ENCODE measurements at regions not wholly inside any gene's neighbourhood (a gene's known extent, or its start where the extent isn't known, plus 50 kb on each side); places are given as distances from the start of the nearest gene placed in this dataset.

DNA sequence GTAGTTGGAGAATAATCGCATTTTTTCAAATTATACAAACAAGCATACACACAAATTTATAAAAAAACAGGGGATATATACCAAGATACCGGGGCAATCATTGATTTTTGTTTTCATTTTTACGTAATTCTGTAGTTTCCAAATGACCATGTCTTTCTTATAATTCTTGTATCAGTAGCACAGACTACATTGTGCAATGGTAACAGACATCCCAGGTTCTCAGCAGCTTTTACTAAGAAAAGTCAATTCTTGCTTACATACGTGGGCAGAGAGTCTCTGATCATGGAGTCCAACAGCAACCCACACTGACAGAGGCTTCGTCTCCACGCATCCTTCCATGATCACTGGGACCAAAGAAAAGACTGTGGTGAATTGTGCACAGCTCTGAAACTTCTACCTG lies 441.3 kb downstream of the TBL1XR1 start:
- Histone ChIP-seq H3K27me3 (ENCODE audit: insufficient read depth, low read depth) (no peaks in the 10 kb centered on the region), H3K27ac (no peak overlapping the region), H2AFZ (ENCODE audit: low read depth) (no peak overlapping the region), H3K79me2 (ENCODE audit: insufficient read depth, low read depth) (no peaks in the 10 kb centered on the region), H3K4me2 (no peak overlapping the region), H3K36me3 (ENCODE audit: insufficient read depth) (no peaks in the 10 kb centered on the region), H4K20me1 (ENCODE audit: insufficient read depth) (no peaks in the 10 kb centered on the region), H3K4me1 (ENCODE audit: low read depth, poor library complexity, severe bottlenecking) (no peaks in the 10 kb centered on the region), H3K4me3 (IDR thresholded peaks at IDR 0.05; ENCODE audit: insufficient read depth, low read depth, low read length) (no peak overlapping the region), H3K9ac (no peak overlapping the region)
- TF ChIP-seq, protein P1, sequence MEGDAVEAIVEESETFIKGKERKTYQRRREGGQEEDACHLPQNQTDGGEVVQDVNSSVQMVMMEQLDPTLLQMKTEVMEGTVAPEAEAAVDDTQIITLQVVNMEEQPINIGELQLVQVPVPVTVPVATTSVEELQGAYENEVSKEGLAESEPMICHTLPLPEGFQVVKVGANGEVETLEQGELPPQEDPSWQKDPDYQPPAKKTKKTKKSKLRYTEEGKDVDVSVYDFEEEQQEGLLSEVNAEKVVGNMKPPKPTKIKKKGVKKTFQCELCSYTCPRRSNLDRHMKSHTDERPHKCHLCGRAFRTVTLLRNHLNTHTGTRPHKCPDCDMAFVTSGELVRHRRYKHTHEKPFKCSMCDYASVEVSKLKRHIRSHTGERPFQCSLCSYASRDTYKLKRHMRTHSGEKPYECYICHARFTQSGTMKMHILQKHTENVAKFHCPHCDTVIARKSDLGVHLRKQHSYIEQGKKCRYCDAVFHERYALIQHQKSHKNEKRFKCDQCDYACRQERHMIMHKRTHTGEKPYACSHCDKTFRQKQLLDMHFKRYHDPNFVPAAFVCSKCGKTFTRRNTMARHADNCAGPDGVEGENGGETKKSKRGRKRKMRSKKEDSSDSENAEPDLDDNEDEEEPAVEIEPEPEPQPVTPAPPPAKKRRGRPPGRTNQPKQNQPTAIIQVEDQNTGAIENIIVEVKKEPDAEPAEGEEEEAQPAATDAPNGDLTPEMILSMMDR (conservative IDR thresholded peaks at IDR 0.05; ENCODE audit: low read depth, low read length) = no peak

DNA sequence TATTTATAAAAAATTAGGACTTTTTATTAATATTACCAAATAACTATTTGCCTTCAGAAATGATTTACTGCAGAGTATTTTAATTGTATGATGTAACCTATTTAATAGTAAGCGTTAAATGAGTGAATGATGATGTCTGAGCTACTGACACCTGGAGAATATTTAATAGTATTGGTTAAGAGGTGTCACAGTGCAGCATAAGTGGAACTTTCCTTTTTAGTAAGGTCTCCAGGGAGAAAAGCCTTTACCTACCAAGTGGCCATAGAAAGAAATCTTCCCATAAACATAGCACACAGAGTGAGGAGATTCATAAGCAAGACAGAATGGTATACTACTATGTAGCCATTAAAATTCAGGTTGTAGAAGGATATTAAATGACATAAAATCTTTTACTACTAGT lies 441.7 kb downstream of the TBL1XR1 start:
- Histone ChIP-seq H4K20me1 (ENCODE audit: insufficient read depth) (no peaks in the 10 kb centered on the region), H3K36me3 (ENCODE audit: insufficient read depth) (no peaks in the 10 kb centered on the region), H3K4me3 (IDR thresholded peaks at IDR 0.05; ENCODE audit: insufficient read depth, low read depth, low read length) (no peak overlapping the region), H3K4me1 (ENCODE audit: low read depth, poor library complexity, severe bottlenecking) (no peaks in the 10 kb centered on the region), H3K79me2 (ENCODE audit: insufficient read depth, low read depth) (no peaks in the 10 kb centered on the region), H3K9ac (no peak overlapping the region), H3K4me2 (no peak overlapping the region), H3K27ac (no peak overlapping the region), H3K27me3 (ENCODE audit: insufficient read depth, low read depth) (no peaks in the 10 kb centered on the region), H2AFZ (ENCODE audit: low read depth) (no peak overlapping the region)
- TF ChIP-seq, protein P1 (conservative IDR thresholded peaks at IDR 0.05; ENCODE audit: low read depth, low read length) = no peak

DNA sequence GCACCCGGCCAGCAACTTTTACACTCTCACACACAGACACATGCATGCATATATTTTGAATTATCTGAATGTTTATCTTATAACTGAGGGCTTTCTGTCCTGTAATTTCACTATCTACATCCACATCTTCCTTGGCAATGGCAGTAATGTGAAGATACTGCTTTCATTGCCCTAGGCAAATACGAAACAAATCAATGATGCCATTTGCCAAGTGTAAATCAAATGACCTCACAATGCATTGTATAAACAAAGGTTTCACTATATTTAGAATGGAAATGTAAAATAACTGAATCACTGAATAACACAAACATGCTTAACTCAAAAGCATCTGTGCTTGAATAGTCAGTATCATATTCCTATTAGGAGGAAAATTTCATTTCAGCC lies 455.6 kb downstream of the TBL1XR1 start:
- H4K20me1 ChIP-seq (ENCODE audit: insufficient read depth) = no peaks in the 10 kb centered on the region
- H3K9ac ChIP-seq = no peak overlapping the region
- H3K4me2 ChIP-seq = no peak overlapping the region
- no peaks in the 10 kb centered on the region for H3K27me3 ChIP-seq (ENCODE audit: insufficient read depth, low read depth)
- no peak overlapping the region for H3K27ac ChIP-seq
- TF ChIP-seq, protein P1 (conservative IDR thresholded peaks at IDR 0.05; ENCODE audit: low read depth, low read length) = no peak
- no peaks in the 10 kb centered on the region for H3K36me3 ChIP-seq (ENCODE audit: insufficient read depth)
- H3K4me1 ChIP-seq (ENCODE audit: low read depth, poor library complexity, severe bottlenecking) = no peaks in the 10 kb centered on the region
- no peak overlapping the region for H2AFZ ChIP-seq (ENCODE audit: low read depth)
- no peak overlapping the region for H3K4me3 ChIP-seq (IDR thresholded peaks at IDR 0.05; ENCODE audit: insufficient read depth, low read depth, low read length)
- H3K79me2 ChIP-seq (ENCODE audit: insufficient read depth, low read depth) = no peaks in the 10 kb centered on the region

DNA sequence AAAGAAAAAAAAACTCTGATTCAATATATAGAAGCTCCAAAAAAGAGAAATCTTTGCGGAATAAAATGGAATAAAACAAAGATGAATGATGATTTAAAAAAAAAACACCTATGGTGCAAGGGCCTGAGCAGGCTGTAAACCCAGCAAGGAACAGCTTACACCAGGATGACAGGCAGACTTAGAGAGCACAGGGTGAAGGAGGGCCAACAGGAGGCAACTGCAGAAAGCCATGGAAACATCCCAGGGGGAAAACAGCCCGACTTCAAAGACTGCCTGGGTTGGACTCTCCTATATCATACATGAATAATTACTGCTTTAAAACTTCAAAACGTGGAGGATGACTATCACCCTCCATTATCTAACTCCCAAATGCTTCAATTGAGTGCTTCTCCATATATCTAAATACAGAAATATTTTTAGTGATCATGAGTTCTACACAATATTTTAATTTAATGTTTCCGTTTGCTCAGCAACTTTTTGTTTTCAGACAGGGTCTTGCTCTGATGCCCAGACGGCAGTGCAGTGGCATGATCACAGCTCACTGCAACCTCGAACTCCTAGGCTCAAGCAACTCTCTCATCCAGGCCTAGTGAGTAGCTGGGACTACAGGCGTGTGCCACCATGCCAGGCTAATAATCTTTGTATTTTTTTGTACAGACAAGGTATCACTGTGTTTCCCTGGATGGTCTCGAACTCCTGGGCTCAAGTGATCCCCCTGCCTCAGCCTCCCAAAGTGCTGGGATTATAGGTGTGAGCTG lies 456.2 kb downstream of the TBL1XR1 start:
- H3K9ac ChIP-seq = no peak overlapping the region
- H3K36me3 ChIP-seq (ENCODE audit: insufficient read depth) = no peaks in the 10 kb centered on the region
- H2AFZ ChIP-seq (ENCODE audit: low read depth) = no peak overlapping the region
- no peak overlapping the region for H3K4me2 ChIP-seq
- H3K79me2 ChIP-seq (ENCODE audit: insufficient read depth, low read depth) = no peaks in the 10 kb centered on the region
- H3K27me3 ChIP-seq (ENCODE audit: insufficient read depth, low read depth) = no peaks in the 10 kb centered on the region
- H3K4me3 ChIP-seq (IDR thresholded peaks at IDR 0.05; ENCODE audit: insufficient read depth, low read depth, low read length) = no peak overlapping the region
- TF ChIP-seq, protein P1 (conservative IDR thresholded peaks at IDR 0.05; ENCODE audit: low read depth, low read length) = no peak
- H4K20me1 ChIP-seq (ENCODE audit: insufficient read depth) = no peaks in the 10 kb centered on the region
- no peaks in the 10 kb centered on the region for H3K4me1 ChIP-seq (ENCODE audit: low read depth, poor library complexity, severe bottlenecking)
- H3K27ac ChIP-seq = no peak overlapping the region

Data from KMS-11 (cell line).